ENCODE measurements at regions not wholly inside any gene's neighbourhood (a gene's known extent, or its start where the extent isn't known, plus 50 kb on each side); places are given as distances from the start of the nearest gene placed in this dataset.

GRCh38 chr12:104889735-104890134 is 68.4 kb downstream of the SLC41A2 start:
- ChIA-PET POLR2A (ENCODE audit: partially characterized antibody) (no interaction called here), CTCF (ENCODE audit: partially characterized antibody) (interaction anchor here (0.7 to 1.0 kb wide), 2 partner anchors 48 to 162 kb away, joined by 3 read pairs; no protein-coding TSS in a partner anchor)
- Histone ChIP-seq H2BK12ac (ENCODE audit: low read depth, low read length) (no peak overlapping the region), H3K36me3 (ENCODE audit: control insufficient read depth in 2 of 4, insufficient read depth in 4 of 4, low read length in 3 of 4) (no peaks in the 10 kb centered on the region), H3K27ac (ENCODE audit: low read depth, low read length) (no peak overlapping the region), H2BK120ac (replicated peaks; ENCODE audit: low read depth, low read length) (no peak overlapping the region), H2BK20ac (ENCODE audit: low read length) (no peak overlapping the region), H2BK15ac (ENCODE audit: low read length) (no peak overlapping the region), H3K14ac (ENCODE audit: insufficient read length) (no peak overlapping the region), H2AFZ (ENCODE audit: low read length) (no peak overlapping the region), H3K9ac (replicated peaks in 1 of 4; ENCODE audit: extremely low read depth in 1 of 4, low read depth in 3 of 4, low read length in 3 of 4) (no peak overlapping the region), H2AK5ac (ENCODE audit: low read depth, low read length) (no peak overlapping the region), H3K56ac (replicated peaks; ENCODE audit: insufficient read length, low read depth, low read length) (no peak overlapping the region), H3K79me1 (ENCODE audit: low read depth, low read length) (no peaks in the 10 kb centered on the region), H4K5ac (ENCODE audit: insufficient read length, low read depth, low read length) (no peak overlapping the region), H3K79me2 (ENCODE audit: control insufficient read depth in 1 of 2, insufficient read depth in 2 of 2, low read length in 2 of 2) (no peaks in the 10 kb centered on the region), H4K20me1 (replicated peaks in 1 of 2; ENCODE audit: control insufficient read depth in 1 of 2, insufficient read depth in 2 of 2, low read length in 2 of 2) (no peaks in the 10 kb centered on the region), H3K27me3 (replicated peaks in 1 of 4; ENCODE audit: control insufficient read depth in 3 of 4, extremely low read depth in 1 of 4, insufficient read depth in 3 of 4, low read length in 3 of 4) (no peaks in the 10 kb centered on the region), H3K4me3 (ENCODE audit: extremely low read depth in 1 of 4, insufficient read depth in 2 of 4, low read depth in 3 of 4, low read length in 4 of 4) (no peak overlapping the region), H3K4ac (replicated peaks; ENCODE audit: insufficient read length, low read depth, low read length) (no peak overlapping the region), H4K8ac (ENCODE audit: extremely low read depth, insufficient read depth, low read length) (no peak overlapping the region), H3K9me3 (ENCODE audit: insufficient read depth in 2 of 2, low read depth in 1 of 2, low read length in 1 of 2) (no peaks in the 10 kb centered on the region), H4K91ac (replicated peaks; ENCODE audit: insufficient read length, low read length) (no peak overlapping the region), H3K18ac (ENCODE audit: extremely low read depth, low read length) (no peak overlapping the region), H3K23me2 (ENCODE audit: low read depth, low read length) (no peaks in the 10 kb centered on the region), H3K4me1 (replicated peaks in 1 of 4; ENCODE audit: control insufficient read depth in 3 of 4, insufficient read depth in 4 of 4, low read length in 3 of 4) (no peaks in the 10 kb centered on the region), H3K4me2 (ENCODE audit: insufficient read depth in 1 of 2, low read depth in 2 of 2, low read length in 2 of 2) (no peak overlapping the region), H2BK5ac (ENCODE audit: low read depth, low read length) (no peak overlapping the region), H3K23ac (ENCODE audit: insufficient read length) (no peak overlapping the region)
- DNase-seq (ENCODE audit: low read depth in 1 of 2, low spot score in 2 of 2): no peak
- no peak for FAIRE-seq
- TF ChIP-seq MAFK (IDR thresholded peaks at IDR 0.05; ENCODE audit: low read depth, low read length) (no peak), CHD2 (IDR thresholded peaks at IDR 0.05; ENCODE audit: low read length) (no peak), HDAC2 (IDR thresholded peaks at IDR 0.05; ENCODE audit: borderline replicate concordance in 1 of 2, low read depth in 2 of 2, low read length in 2 of 2) (no peak), POU5F1 (IDR thresholded peaks at IDR 0.05; ENCODE audit: low read depth, low read length) (no peak), TAF1 (IDR thresholded peaks at IDR 0.05; ENCODE audit: low read depth, low read length) (no peak), RNF2 (IDR thresholded peaks at IDR 0.05; ENCODE audit: borderline replicate concordance, low read depth, low read length, missing control alignments, poor library complexity, severe bottlenecking) (no peak), TEAD4 (IDR thresholded peaks at IDR 0.05; ENCODE audit: low read depth, low read length) (no peak), EZH2 (IDR thresholded peaks at IDR 0.05; ENCODE audit: low read depth, low read length, severe bottlenecking) (no peak), CBX8 (IDR thresholded peaks at IDR 0.05; ENCODE audit: borderline replicate concordance, low read depth, low read length) (no peak), TAF7 (optimal IDR thresholded peaks at IDR 0.05; ENCODE audit: borderline replicate concordance, low read depth, low read length) (no peak), ATF2 (IDR thresholded peaks at IDR 0.05; ENCODE audit: low read length) (no peak)
- 89% methylated on average over 1 of the region's 1 CpG; no CpG with 5 or more reads in 1 of the 2 experiments for WGBS, 2 experiments (ENCODE audit: extremely low coverage in 1 of 2, insufficient coverage in 1 of 2, insufficient read length in 1 of 2, insufficient replicate concordance in 2 of 2, low coverage in 1 of 2, low lambda C conversion rate in 2 of 2, missing lambda C conversion rate in 1 of 2)

Data from H1 (cell line).